Effector memory CD4-positive, alpha-beta T cell (primary cell): ENCODE measurements at regions not wholly inside any gene's neighbourhood (a gene's known extent, or its start where the extent isn't known, plus 50 kb on each side); places are given as distances from the start of the nearest gene placed in this dataset.
A peak's percentile ranks its signal among the peaks of the same experiment; 100 is the strongest.

Source experiments
- DNase-seq, 3 donors: peaks; one replicate each; pipeline ENCODE4 v3.0.0-alpha.2; 2020
- H3K27ac ChIP-seq: 2 replicates; pipeline ENCODE4 v1.7.0; 2013; ENCODE audit warnings: mild to moderate bottlenecking, low read length, moderate library complexity; ENCODE audit not compliant: insufficient read depth, poor library complexity, severe bottlenecking
- H3K27me3 ChIP-seq: replicated peaks from 2 replicates; pipeline ENCODE4 v1.7.0; 2013; ENCODE audit warnings: mild to moderate bottlenecking, low read length; ENCODE audit not compliant: insufficient read depth, control insufficient read depth, poor library complexity, severe bottlenecking
- H3K36me3 ChIP-seq: 2 replicates; pipeline ENCODE4 v1.7.0; 2013; ENCODE audit warnings: mild to moderate bottlenecking, low read length, moderate library complexity; ENCODE audit not compliant: control insufficient read depth, insufficient read depth
- H3K4me1 ChIP-seq: 2 replicates; pipeline ENCODE4 v1.7.0; 2013; ENCODE audit warnings: low read length, mild to moderate bottlenecking; ENCODE audit not compliant: control insufficient read depth, insufficient read depth, poor library complexity, severe bottlenecking
- H3K4me3 ChIP-seq: 2 replicates; pipeline ENCODE4 v1.7.0; 2013; ENCODE audit warnings: low read length, low read depth, mild to moderate bottlenecking; ENCODE audit not compliant: insufficient read depth, poor library complexity, severe bottlenecking
- H3K9me3 ChIP-seq: 2 replicates; pipeline ENCODE4 v1.7.0; 2013; ENCODE audit warnings: mild to moderate bottlenecking, low read length, moderate library complexity; ENCODE audit not compliant: control insufficient read depth

- no peaks in the 10 kb centered on the region for H3K36me3 ChIP-seq
- no peaks in the 10 kb centered on the region for H3K4me1 ChIP-seq
- H3K27ac ChIP-seq, result no peak overlapping the region
- H3K4me3 ChIP-seq, result no peak overlapping the region
- peak in 1 of 3 donors; percentile 8 for DNase-seq
- no peaks in the 10 kb centered on the region for H3K27me3 ChIP-seq
- H3K9me3 ChIP-seq, result no peaks in the 10 kb centered on the region
Measured at GRCh38 chr9:91131433-91131839, 230.3 kb downstream of the AUH start.

- no peaks in the 10 kb centered on the region for H3K9me3 ChIP-seq
- H3K27ac ChIP-seq, result no peak overlapping the region
- H3K4me1 ChIP-seq, result no peaks in the 10 kb centered on the region
- H3K27me3 ChIP-seq, result no peaks in the 10 kb centered on the region
- DNase-seq, result no peak
- no peak overlapping the region for H3K4me3 ChIP-seq
- H3K36me3 ChIP-seq, result no peaks in the 10 kb centered on the region
Measured at GRCh38 chr9:91132576-91133073, 229.1 kb downstream of the AUH start.

DNA sequence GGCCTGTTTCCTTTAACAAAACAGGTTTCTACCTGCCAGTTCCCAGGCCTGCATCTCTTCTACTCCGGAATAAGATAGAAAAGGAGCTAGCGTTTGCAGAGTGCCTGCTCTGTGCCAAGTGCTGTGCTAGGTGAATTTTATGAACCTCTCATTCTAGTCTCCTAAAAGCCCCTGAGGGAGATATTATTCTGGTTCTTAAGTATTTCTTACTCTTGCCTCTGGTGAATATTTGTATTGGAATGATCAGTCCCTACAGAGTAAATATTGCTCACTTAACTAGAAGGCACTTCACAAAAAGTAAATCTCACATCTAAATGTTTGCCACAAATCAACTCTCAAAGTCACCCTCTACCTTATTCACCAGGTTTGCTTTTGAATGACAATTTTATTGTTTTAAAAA is 227.1 kb downstream of the AUH start:
- Histone ChIP-seq H3K4me3 (no peak overlapping the region), H3K9me3 (no peaks in the 10 kb centered on the region), H3K27me3 (no peaks in the 10 kb centered on the region), H3K4me1 (no peaks in the 10 kb centered on the region), H3K36me3 (no peaks in the 10 kb centered on the region), H3K27ac (no peak overlapping the region)
- no peak for DNase-seq

DNA sequence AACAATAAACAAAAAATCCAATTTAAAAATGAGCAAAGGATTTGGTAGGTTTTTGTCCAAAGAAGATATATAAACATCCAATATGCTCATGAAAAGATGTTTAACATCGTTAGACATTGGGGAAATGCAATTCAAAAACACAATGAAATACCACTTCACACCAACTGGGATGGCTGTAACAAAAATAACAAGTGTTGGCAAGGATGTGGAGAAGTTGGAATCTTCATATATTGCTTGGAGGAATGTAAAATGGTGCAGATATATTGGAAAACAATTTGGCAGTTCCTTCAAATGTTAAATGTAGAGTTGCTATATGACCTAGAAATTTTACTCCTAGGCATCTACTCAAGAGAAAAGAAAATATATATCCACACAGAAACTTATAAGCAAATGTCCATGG is 224.3 kb downstream of the AUH start:
- H3K4me3 ChIP-seq, result no peak overlapping the region
- no peaks in the 10 kb centered on the region for H3K27me3 ChIP-seq
- no peak for DNase-seq
- H3K27ac ChIP-seq, result no peak overlapping the region
- H3K36me3 ChIP-seq, result no peaks in the 10 kb centered on the region
- no peaks in the 10 kb centered on the region for H3K9me3 ChIP-seq
- no peaks in the 10 kb centered on the region for H3K4me1 ChIP-seq

- no peak overlapping the region for H3K27ac ChIP-seq
- H3K4me1 ChIP-seq, result no peaks in the 10 kb centered on the region
- H3K9me3 ChIP-seq, result no peaks in the 10 kb centered on the region
- no peaks in the 10 kb centered on the region for H3K36me3 ChIP-seq
- no peaks in the 10 kb centered on the region for H3K27me3 ChIP-seq
- no peak for DNase-seq
- no peak overlapping the region for H3K4me3 ChIP-seq
Measured at GRCh38 chr9:91138760-91139159, 223.0 kb downstream of the AUH start.

- Histone ChIP-seq H3K27ac (no peak overlapping the region), H3K4me3 (no peak overlapping the region), H3K36me3 (no peaks in the 10 kb centered on the region), H3K4me1 (no peaks in the 10 kb centered on the region), H3K27me3 (no peaks in the 10 kb centered on the region), H3K9me3 (no peaks in the 10 kb centered on the region)
- no peak for DNase-seq
Measured at GRCh38 chr9:91141407-91141965, 220.2 kb downstream of the AUH start.

DNA sequence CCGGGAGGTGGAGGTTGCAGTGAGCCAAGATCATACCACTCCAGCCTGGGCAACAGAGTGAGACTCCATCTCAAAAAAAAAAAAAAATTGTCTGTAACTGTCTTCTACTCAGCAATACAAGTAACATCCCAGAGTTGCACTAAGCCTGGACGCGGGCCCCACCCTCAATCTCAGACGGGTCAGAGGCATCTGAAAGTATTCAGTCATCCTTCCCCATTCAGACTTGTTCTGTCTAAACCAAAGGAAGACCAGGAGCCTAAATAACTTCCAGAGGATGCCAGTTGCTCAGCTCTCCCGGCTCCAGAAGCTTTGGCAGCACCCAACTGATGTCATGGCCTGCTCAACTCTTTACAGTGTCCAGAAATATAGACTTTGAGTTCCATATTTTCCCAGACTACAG is 218.6 kb downstream of the AUH start:
- Histone ChIP-seq H3K4me3 (no peak overlapping the region), H3K36me3 (no peaks in the 10 kb centered on the region), H3K27me3 (no peaks in the 10 kb centered on the region), H3K9me3 (no peaks in the 10 kb centered on the region), H3K4me1 (no peaks in the 10 kb centered on the region), H3K27ac (no peak overlapping the region)
- DNase-seq, result no peak

GRCh38 chr9:91143642-91144041 is 218.1 kb downstream of the AUH start:
- DNase-seq, result no peak
- H3K9me3 ChIP-seq, result no peaks in the 10 kb centered on the region
- H3K4me1 ChIP-seq, result no peaks in the 10 kb centered on the region
- H3K27ac ChIP-seq, result no peak overlapping the region
- no peaks in the 10 kb centered on the region for H3K36me3 ChIP-seq
- no peaks in the 10 kb centered on the region for H3K27me3 ChIP-seq
- H3K4me3 ChIP-seq, result no peak overlapping the region

DNA sequence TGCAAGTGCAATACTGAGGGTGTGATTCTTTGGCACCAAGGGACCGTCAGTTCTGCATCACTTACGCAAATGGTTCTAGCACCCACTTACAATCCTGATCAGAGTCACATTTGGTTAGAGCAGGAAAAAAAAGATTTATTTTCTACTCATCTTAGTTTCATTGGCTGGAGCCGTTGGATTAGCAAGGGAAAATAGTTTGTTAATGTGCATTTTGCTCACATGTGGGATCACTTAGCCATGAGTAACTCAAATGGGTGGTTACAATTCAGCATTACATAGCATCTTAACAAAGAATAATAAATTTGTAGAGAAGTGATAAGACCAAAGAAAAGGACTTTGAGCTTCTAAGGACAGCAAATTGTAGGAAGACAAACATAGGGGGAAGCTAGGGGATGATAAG is 216.9 kb downstream of the AUH start:
- Histone ChIP-seq H3K9me3 (no peaks in the 10 kb centered on the region), H3K4me3 (no peak overlapping the region), H3K4me1 (no peaks in the 10 kb centered on the region), H3K27ac (no peak overlapping the region), H3K36me3 (no peaks in the 10 kb centered on the region), H3K27me3 (no peaks in the 10 kb centered on the region)
- DNase-seq, result no peak

DNA sequence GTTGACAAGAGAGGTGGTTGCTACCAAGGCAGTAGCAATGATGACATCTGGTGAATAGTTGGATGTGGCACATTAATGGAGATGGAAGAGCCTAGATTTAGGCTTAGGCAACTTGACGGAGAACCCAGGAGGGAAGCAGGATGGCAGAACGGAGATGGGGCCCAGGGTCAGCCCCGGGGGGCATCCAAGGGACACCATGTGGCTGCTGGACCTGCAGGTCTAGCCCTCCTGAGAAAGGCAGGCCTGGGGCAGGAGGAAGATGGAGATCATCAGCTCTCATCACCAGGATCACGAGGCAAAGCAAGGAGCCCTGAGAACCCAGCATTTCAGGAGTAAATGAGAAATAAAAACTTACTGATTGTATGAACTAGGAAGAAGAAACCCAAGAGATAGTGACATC is 216.2 kb downstream of the AUH start:
- no peak overlapping the region for H3K27ac ChIP-seq
- no peak overlapping the region for H3K4me3 ChIP-seq
- H3K4me1 ChIP-seq, result peaks cover 1% of the 10 kb centered on the region
- DNase-seq, result no peak
- H3K27me3 ChIP-seq, result no peaks in the 10 kb centered on the region
- no peaks in the 10 kb centered on the region for H3K9me3 ChIP-seq
- no peaks in the 10 kb centered on the region for H3K36me3 ChIP-seq
